Testis (tissue), 2 donors: ENCODE measurements at regions not wholly inside any gene's neighbourhood (a gene's known extent, or its start where the extent isn't known, plus 50 kb on each side); places are given as distances from the start of the nearest gene placed in this dataset.

Source experiments
- DNase-seq: peaks from one replicate; pipeline ENCODE4 v3.0.0-alpha.2; 2019
- H3K27ac ChIP-seq, 2 donors: fragments of 200-600 bp; sonication (generic); one replicate each; pipeline ENCODE4 v1.5.1; 2019
- H3K27me3 ChIP-seq: fragments of 200-600 bp; sonication (generic); one replicate; pipeline ENCODE4 v1.5.1; 2019
- H3K36me3 ChIP-seq: fragments of 200-600 bp; sonication (generic); one replicate; pipeline ENCODE4 v1.5.1; 2017; ENCODE audit warnings: low read depth; ENCODE audit errors: missing control alignments
- H3K4me1 ChIP-seq: fragments of 200-600 bp; sonication (generic); one replicate; pipeline ENCODE4 v1.5.1; 2019
- H3K4me3 ChIP-seq, 2 donors: fragments of 200-600 bp; sonication (generic); one replicate each; pipeline ENCODE4 v1.5.1; 2017 to 2019
- H3K9me3 ChIP-seq: fragments of 200-600 bp; sonication (generic); one replicate; pipeline ENCODE4 v1.5.1; 2017
- CTCF ChIP-seq, 3 experiments: fragments of 450-650 bp in 2 of 3; fragments of 200-600 bp in 1 of 3; sonication (generic) in 1 of 3; IDR thresholded peaks; one replicate each; pipeline ENCODE4 v1.5.1; 2016 to 2019; ENCODE audit warnings: antibody characterized with exemption in 3 of 3, mild to moderate bottlenecking in 2 of 3, moderate library complexity in 1 of 3
- POLR2A ChIP-seq: fragments of 450-650 bp; IDR thresholded peaks from one replicate; pipeline ENCODE4 v1.6.1; 2017; ENCODE audit warnings: antibody characterized with exemption, mild to moderate bottlenecking, moderate library complexity
- whole genome bisulfite sequencing, 2 donors: methylation state at CpG; one replicate each; pipeline ENCODE4 v1.1.5; 2018; 5-methylcytosine and 5-hydroxymethylcytosine counted together
- intact Hi-C: fragments of 100-400 bp; cut with DNase I; formaldehyde crosslinking; loops from one replicate; pipeline ENCODE4 v1.15.1; 2023; ENCODE audit warnings: low total_unique reads

GRCh38 chr18:67142604-67143003 is 373.9 kb downstream of the DSEL start:
- H3K27ac ChIP-seq = no peak overlapping the region
- H3K4me3 ChIP-seq = no peak overlapping the region
- no peaks in the 10 kb centered on the region for H3K36me3 ChIP-seq
- DNase-seq = no peak
- TF ChIP-seq CTCF (IDR thresholded peaks at IDR 0.05) = no peak
- TF ChIP-seq POLR2A = no peak
- WGBS, 2 donors = 68 to 88% methylated on average over 5 of the region's 5 CpGs
- no peaks in the 10 kb centered on the region for H3K9me3 ChIP-seq
- H3K27me3 ChIP-seq = no peaks in the 10 kb centered on the region
- H3K4me1 ChIP-seq = no peaks in the 10 kb centered on the region
- intact Hi-C loops = no loop called here

GRCh38 chr18:67140495-67140894 is 376.0 kb downstream of the DSEL start:
- no peaks in the 10 kb centered on the region for H3K36me3 ChIP-seq
- 80 to 88% methylated on average over 2 of the region's 2 CpGs for WGBS, 2 donors
- intact Hi-C loops = no loop called here
- no peaks in the 10 kb centered on the region for H3K4me1 ChIP-seq
- H3K27ac ChIP-seq = no peak overlapping the region
- no peak for DNase-seq
- H3K27me3 ChIP-seq = no peaks in the 10 kb centered on the region
- H3K4me3 ChIP-seq = no peak overlapping the region
- H3K9me3 ChIP-seq = no peaks in the 10 kb centered on the region
- TF ChIP-seq POLR2A = no peak
- no peak for TF ChIP-seq CTCF (IDR thresholded peaks at IDR 0.05)

GRCh38 chr18:67139899-67140298 is 376.6 kb downstream of the DSEL start:
- TF ChIP-seq POLR2A (no peak), CTCF (IDR thresholded peaks at IDR 0.05) (no peak)
- WGBS, 2 donors = 44 to 69% methylated on average over 1 of the region's 1 CpG
- Histone ChIP-seq H3K36me3 (no peaks in the 10 kb centered on the region), H3K4me3 (no peak overlapping the region), H3K27ac (no peak overlapping the region), H3K9me3 (no peaks in the 10 kb centered on the region), H3K4me1 (no peaks in the 10 kb centered on the region), H3K27me3 (no peaks in the 10 kb centered on the region)
- intact Hi-C loops = no loop called here
- no peak for DNase-seq

GRCh38 chr18:67135981-67136380 is 380.5 kb downstream of the DSEL start:
- intact Hi-C loops = no loop called here
- DNase-seq = no peak

More at GRCh38 chr18:67135981-67136380, 380.5 kb downstream of the DSEL start:
- Histone ChIP-seq H3K27me3 (no peaks in the 10 kb centered on the region), H3K36me3 (no peaks in the 10 kb centered on the region), H3K9me3 (no peaks in the 10 kb centered on the region), H3K4me3 (no peak overlapping the region), H3K27ac (no peak overlapping the region), H3K4me1 (no peaks in the 10 kb centered on the region)
- WGBS, 2 donors = 61 to 73% methylated on average over 4 of the region's 4 CpGs
- TF ChIP-seq CTCF (IDR thresholded peaks at IDR 0.05) (no peak), POLR2A (no peak)
